Prostate gland (tissue), 2 donors: ENCODE measurements at regions not wholly inside any gene's neighbourhood (a gene's known extent, or its start where the extent isn't known, plus 50 kb on each side); places are given as distances from the start of the nearest gene placed in this dataset.

ENCODE experiments used
- DNase-seq: peaks from one replicate; pipeline ENCODE4 v3.0.0-alpha.2; 2019; ENCODE audit warnings: low spot score
- H3K27ac ChIP-seq, 2 donors: fragments of 200-600 bp; sonication (generic); 2 replicates each; pipeline ENCODE4 v1.5.1; 2017 to 2019
- H3K27me3 ChIP-seq: fragments of 200-600 bp; sonication (generic); replicated peaks from 2 replicates; pipeline ENCODE4 v1.5.1; 2019; ENCODE audit not compliant: insufficient read depth
- H3K36me3 ChIP-seq, 2 donors: fragments of 200-600 bp; sonication (generic); 1 replicate in 1 of 2; 2 replicates in 1 of 2; pipeline versions ENCODE4 v1.5.1 to v1.8.1; 2017 to 2019
- H3K4me1 ChIP-seq: fragments of 200-600 bp; sonication (generic); replicated peaks from 2 replicates; pipeline ENCODE4 v1.5.1; 2019
- H3K4me3 ChIP-seq, 2 donors: fragments of 200-600 bp; sonication (generic); 2 replicates each; pipeline ENCODE4 v1.5.1; 2017 to 2019
- H3K9me3 ChIP-seq: fragments of 200-600 bp; sonication (generic); 2 replicates; pipeline ENCODE4 v1.5.1; 2017
- CTCF ChIP-seq, 4 experiments: fragments of 200-600 bp in 2 of 4; fragments of 450-650 bp in 2 of 4; sonication (generic) in 2 of 4; IDR thresholded peaks; 1 replicate in 3 of 4; 2 replicates in 1 of 4; pipeline ENCODE4 v1.5.1; 2016 to 2019; ENCODE audit warnings: antibody characterized with exemption in 4 of 4, mild to moderate bottlenecking in 2 of 4, moderate library complexity in 2 of 4
- POLR2A ChIP-seq: fragments of 450-650 bp; IDR thresholded peaks from one replicate; pipeline ENCODE4 v1.6.1; 2016; ENCODE audit warnings: antibody characterized with exemption, mild to moderate bottlenecking
- POLR2AphosphoS5 ChIP-seq: sonication (generic); formaldehyde crosslinking; IDR thresholded peaks from one replicate; pipeline ENCODE4 v1.6.1; 2017; ENCODE audit warnings: antibody characterized with exemption
- WGBS: methylation state at CpG from one replicate; pipeline ENCODE4 v1.1.5; 2018; 5-methylcytosine and 5-hydroxymethylcytosine counted together
- intact Hi-C: fragments of 100-400 bp; cut with DNase I; formaldehyde crosslinking; loops from one replicate; pipeline ENCODE4 v1.14.2; 2022

GRCh38 chr10:88058750-88059149 is 195.3 kb downstream of the PTEN start:
- Histone ChIP-seq H3K27ac (no peak overlapping the region), H3K4me3 (no peak overlapping the region), H3K36me3 (no peaks in the 10 kb centered on the region), H3K9me3 (no peaks in the 10 kb centered on the region), H3K27me3 (no peaks in the 10 kb centered on the region), H3K4me1 (no peaks in the 10 kb centered on the region)
- intact Hi-C loops = no loop called here
- WGBS = 73% methylated on average over 4 of the region's 4 CpGs
- TF ChIP-seq CTCF (IDR thresholded peaks at IDR 0.05) = no peak
- no peak for TF ChIP-seq POLR2A
- no peak for TF ChIP-seq POLR2AphosphoS5
- DNase-seq = no peak

- no peak overlapping the region for H3K27ac ChIP-seq
- TF ChIP-seq CTCF (IDR thresholded peaks at IDR 0.05) (no peak), POLR2A (no peak), POLR2AphosphoS5 (no peak)
- H3K9me3 ChIP-seq = no peaks in the 10 kb centered on the region
- H3K36me3 ChIP-seq = no peaks in the 10 kb centered on the region
- no peak overlapping the region for H3K4me3 ChIP-seq
- DNase-seq = no peak
- intact Hi-C loops = no loop called here
- 68% methylated on average over 4 of the region's 4 CpGs for WGBS
- H3K27me3 ChIP-seq = no peaks in the 10 kb centered on the region
- no peaks in the 10 kb centered on the region for H3K4me1 ChIP-seq
These were observed 195.8 kb downstream of the PTEN start for GRCh38 chr10:88059190-88059589.

- Histone ChIP-seq H3K36me3 (no peaks in the 10 kb centered on the region), H3K4me1 (no peaks in the 10 kb centered on the region), H3K4me3 (no peak overlapping the region), H3K27ac (no peak overlapping the region), H3K27me3 (no peaks in the 10 kb centered on the region), H3K9me3 (no peaks in the 10 kb centered on the region)
- 97% methylated on average over 6 of the region's 6 CpGs for WGBS
- TF ChIP-seq CTCF (IDR thresholded peaks at IDR 0.05) = no peak
- no peak for TF ChIP-seq POLR2AphosphoS5
- no peak for TF ChIP-seq POLR2A
- DNase-seq = no peak
- intact Hi-C loops = no loop called here
These were observed 197.3 kb downstream of the PTEN start for GRCh38 chr10:88060762-88061161.

- 44% methylated on average over 6 of the region's 6 CpGs for whole genome bisulfite sequencing
- DNase-seq = no peak
- no peaks in the 10 kb centered on the region for H3K36me3 ChIP-seq
- no peaks in the 10 kb centered on the region for H3K4me1 ChIP-seq
- no peak for TF ChIP-seq CTCF (IDR thresholded peaks at IDR 0.05)
- no peak for TF ChIP-seq POLR2AphosphoS5
- TF ChIP-seq POLR2A = no peak
- no peaks in the 10 kb centered on the region for H3K9me3 ChIP-seq
- peak overlapping the region; percentile 53 to 54 for H3K27ac ChIP-seq
- intact Hi-C loops = no loop called here
- H3K27me3 ChIP-seq = no peaks in the 10 kb centered on the region
- H3K4me3 ChIP-seq = no peak overlapping the region
These were observed 199.0 kb downstream of the PTEN start for GRCh38 chr10:88062385-88062784.

- Histone ChIP-seq H3K27me3 (no peaks in the 10 kb centered on the region), H3K4me3 (no peak overlapping the region), H3K9me3 (no peaks in the 10 kb centered on the region), H3K27ac (peak overlapping the region; percentile 53 to 54), H3K4me1 (no peaks in the 10 kb centered on the region), H3K36me3 (no peaks in the 10 kb centered on the region)
- peak; percentile 13 for TF ChIP-seq POLR2AphosphoS5
- TF ChIP-seq CTCF (IDR thresholded peaks at IDR 0.05) = no peak
- no peak for DNase-seq
- intact Hi-C loops = no loop called here
- WGBS = 34% methylated on average over 4 of the region's 4 CpGs
These were observed 199.5 kb downstream of the PTEN start for GRCh38 chr10:88062798-88063472.
